Parathyroid adenoma (tissue), 2 donors: ENCODE measurements at regions not wholly inside any gene's neighbourhood (a gene's known extent, or its start where the extent isn't known, plus 50 kb on each side); places are given as distances from the start of the nearest gene placed in this dataset.

ENCODE experiments used
- H2AFZ ChIP-seq: fragments of 300-600 bp; sonication (generic); one replicate; pipeline ENCODE4 v1.7.0; 2017; ENCODE audit warnings: antibody characterized with exemption, mild to moderate bottlenecking
- H3K27ac ChIP-seq: fragments of 300-600 bp; sonication (generic); one replicate; pipeline ENCODE4 v1.7.0; 2017
- H3K27me3 ChIP-seq: fragments of 300-600 bp; sonication (generic); one replicate; pipeline ENCODE4 v1.7.0; 2017; ENCODE audit warnings: low read length; ENCODE audit not compliant: control insufficient read depth, insufficient read depth
- H3K36me3 ChIP-seq: fragments of 300-600 bp; sonication (generic); one replicate; pipeline ENCODE4 v1.7.0; 2017; ENCODE audit warnings: low read length; ENCODE audit not compliant: control insufficient read depth, insufficient read depth
- H3K4me1 ChIP-seq: fragments of 300-600 bp; sonication (generic); one replicate; pipeline ENCODE4 v1.7.0; 2017; ENCODE audit warnings: control low read depth
- H3K4me2 ChIP-seq: fragments of 300-600 bp; sonication (generic); one replicate; pipeline ENCODE4 v1.7.0; 2017; ENCODE audit warnings: low read length
- H3K4me3 ChIP-seq: fragments of 300-600 bp; sonication (generic); one replicate; pipeline ENCODE4 v1.7.0; 2017; ENCODE audit warnings: low read depth, low read length
- H3K79me2 ChIP-seq: fragments of 300-600 bp; sonication (generic); one replicate; pipeline ENCODE4 v1.7.0; 2017; ENCODE audit warnings: control low read depth
- H3K9ac ChIP-seq: fragments of 300-600 bp; sonication (generic); one replicate; pipeline ENCODE4 v1.7.0; 2017; ENCODE audit warnings: mild to moderate bottlenecking
- H3K9me3 ChIP-seq: fragments of 300-600 bp; sonication (generic); one replicate; pipeline ENCODE4 v1.7.0; 2017; ENCODE audit warnings: low read length; ENCODE audit not compliant: control insufficient read depth
- CTCF ChIP-seq: fragments of 300-600 bp; sonication (generic); IDR thresholded peaks from one replicate; pipeline ENCODE4 v1.7.0; 2017; ENCODE audit warnings: antibody characterized with exemption, mild to moderate bottlenecking
- donor health status: primary hyperparathyroidism.

GRCh38 chr14:34063470-34064164, 112.7 kb upstream of the EGLN3 start:
- H3K27me3 ChIP-seq, result no peaks in the 10 kb centered on the region
- H3K4me1 ChIP-seq, result no peaks in the 10 kb centered on the region
- H3K36me3 ChIP-seq, result no peaks in the 10 kb centered on the region
- H3K4me2 ChIP-seq, result no peak overlapping the region
- H2AFZ ChIP-seq, result no peak overlapping the region
- H3K79me2 ChIP-seq, result no peaks in the 10 kb centered on the region
- no peak overlapping the region for H3K9ac ChIP-seq
- H3K27ac ChIP-seq, result no peak overlapping the region
- no peaks in the 10 kb centered on the region for H3K9me3 ChIP-seq
- no peak for TF ChIP-seq CTCF
- H3K4me3 ChIP-seq, result no peak overlapping the region

GRCh38 chr14:34063042-34063441, 112.2 kb upstream of the EGLN3 start:
- Histone ChIP-seq H3K9ac (no peak overlapping the region), H3K4me3 (no peak overlapping the region), H3K79me2 (no peaks in the 10 kb centered on the region), H3K27ac (no peak overlapping the region), H3K4me2 (no peak overlapping the region), H3K9me3 (no peaks in the 10 kb centered on the region), H2AFZ (no peak overlapping the region), H3K27me3 (no peaks in the 10 kb centered on the region), H3K36me3 (no peaks in the 10 kb centered on the region), H3K4me1 (no peaks in the 10 kb centered on the region)
- TF ChIP-seq CTCF, result no peak

- Histone ChIP-seq H3K4me3 (no peak overlapping the region), H3K27ac (no peak overlapping the region), H3K36me3 (no peaks in the 10 kb centered on the region), H3K4me2 (no peak overlapping the region), H3K9me3 (no peaks in the 10 kb centered on the region), H3K9ac (no peak overlapping the region), H2AFZ (no peak overlapping the region), H3K4me1 (no peaks in the 10 kb centered on the region), H3K79me2 (no peaks in the 10 kb centered on the region), H3K27me3 (no peaks in the 10 kb centered on the region)
- TF ChIP-seq CTCF, result no peak
Observed at GRCh38 chr14:34062353-34062973, 111.6 kb upstream of the EGLN3 start.

- Histone ChIP-seq H3K9ac (no peak overlapping the region), H3K4me2 (peak overlapping the region; percentile 87), H3K27ac (no peak overlapping the region), H3K36me3 (no peaks in the 10 kb centered on the region), H3K79me2 (no peaks in the 10 kb centered on the region), H3K4me3 (peak overlapping the region; percentile 71), H2AFZ (peak overlapping the region; percentile 80), H3K4me1 (no peaks in the 10 kb centered on the region), H3K9me3 (no peaks in the 10 kb centered on the region), H3K27me3 (no peaks in the 10 kb centered on the region)
- TF ChIP-seq CTCF, result no peak
Observed at GRCh38 chr14:34060651-34060999, 109.8 kb upstream of the EGLN3 start.
